Non-pigmented ciliary epithelial cell (primary cell): ENCODE measurements at regions not wholly inside any gene's neighbourhood (a gene's known extent, or its start where the extent isn't known, plus 50 kb on each side); places are given as distances from the start of the nearest gene placed in this dataset.
A peak's percentile ranks its signal among the peaks of the same experiment; 100 is the strongest.

ENCODE experiments used
- DNase-seq: peaks from one replicate; pipeline ENCODE4 v3.0.0-alpha.2; 2010; ENCODE audit warnings: low read depth

DNA sequence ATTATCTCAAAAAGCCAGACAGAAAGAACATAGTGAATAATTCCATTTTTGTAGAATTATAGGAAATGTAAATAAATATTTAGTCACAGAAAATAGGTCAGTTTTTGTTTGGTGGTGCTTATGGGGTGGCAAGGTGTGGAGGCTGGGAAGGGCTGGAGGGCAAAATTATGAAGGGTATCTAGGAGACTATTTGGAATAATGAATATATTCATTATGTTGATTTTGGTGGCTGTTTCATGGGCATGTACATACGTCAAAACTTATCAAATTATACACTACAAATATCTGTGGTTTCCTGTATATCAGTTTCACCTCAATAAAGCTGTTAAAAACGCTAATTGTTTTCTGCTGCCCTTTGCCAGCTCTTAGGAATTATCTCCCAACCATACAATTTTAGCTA lies 298.7 kb upstream of the GOLIM4 start:
- DNase-seq: no peak

DNA sequence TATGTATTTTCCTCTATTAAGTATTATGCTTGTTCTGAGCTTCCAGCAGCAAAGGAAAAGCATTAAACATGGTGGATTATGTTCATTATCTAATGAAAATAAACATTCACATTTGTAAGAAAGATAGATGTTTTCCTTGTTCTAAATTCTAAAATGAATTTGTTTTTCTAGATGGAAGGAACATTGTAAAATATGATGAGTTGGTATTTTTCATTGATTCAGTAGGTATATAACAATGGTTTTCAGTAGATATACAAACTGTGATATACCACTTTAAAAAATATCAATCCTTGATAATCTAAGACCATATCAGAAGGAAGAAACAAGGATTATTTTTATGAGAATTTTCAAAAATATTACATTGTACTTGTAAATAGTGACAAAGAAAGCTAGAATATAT lies 290.6 kb upstream of the GOLIM4 start:
- DNase-seq: no peak

DNA sequence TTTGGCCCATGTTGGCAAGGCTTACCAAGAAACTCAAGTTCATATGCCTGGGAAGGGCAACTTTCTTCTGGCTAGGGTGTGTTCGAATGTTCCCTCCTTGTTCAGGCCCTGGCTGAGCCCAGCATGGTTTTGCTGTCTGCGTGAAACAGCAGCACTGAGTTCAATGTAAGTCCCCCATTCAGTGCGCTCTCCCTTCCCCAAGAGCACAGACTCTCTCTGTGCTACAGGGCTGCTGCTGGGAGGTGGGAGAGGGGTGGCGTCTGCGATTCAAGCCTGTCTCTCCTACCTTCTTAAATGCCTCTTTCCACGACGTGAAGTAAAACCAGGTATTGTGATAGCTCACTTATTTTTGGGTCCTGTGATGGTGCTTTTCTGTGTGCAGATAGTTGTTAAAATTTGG lies 289.3 kb upstream of the GOLIM4 start:
- no peak for DNase-seq

DNA sequence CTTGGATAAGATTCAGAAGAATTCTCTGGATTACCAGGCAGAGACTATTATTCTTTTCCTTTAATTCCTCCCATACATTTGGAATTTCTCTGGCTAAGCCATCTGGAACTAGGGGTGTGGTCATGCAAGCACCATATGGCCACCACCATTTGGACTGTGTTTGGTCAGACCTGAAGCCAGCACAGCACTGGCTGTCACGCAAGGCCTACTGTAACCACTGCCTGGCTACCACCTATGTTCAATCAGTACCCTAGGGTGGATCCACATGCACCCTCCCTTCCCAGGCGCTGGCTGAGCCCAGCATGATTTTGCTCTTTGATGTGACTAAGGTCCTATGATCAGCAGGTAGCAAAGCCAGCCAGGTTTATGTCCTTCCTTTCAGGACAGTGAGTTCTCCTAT lies 287.8 kb upstream of the GOLIM4 start:
- DNase-seq: no peak

DNA sequence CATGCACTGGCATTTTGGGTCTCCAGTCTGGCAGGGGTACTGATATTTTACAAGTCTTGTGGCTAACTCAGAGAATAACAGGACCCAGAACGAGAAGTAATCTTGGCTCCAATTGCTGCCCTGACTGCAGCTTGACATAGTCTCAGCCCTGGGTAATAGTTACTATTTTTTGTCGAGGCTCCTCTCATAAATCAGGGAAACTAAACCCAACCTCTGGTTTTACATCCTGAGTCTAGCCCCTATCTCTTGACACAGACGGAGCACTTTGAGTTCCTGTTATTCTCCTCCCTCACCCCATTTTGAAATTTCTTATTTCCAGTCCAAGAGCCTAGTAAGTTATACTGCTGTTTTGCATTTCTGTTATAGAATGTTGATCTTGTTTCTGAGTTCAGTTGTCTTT lies 276.1 kb upstream of the GOLIM4 start:
- no peak for DNase-seq

DNA sequence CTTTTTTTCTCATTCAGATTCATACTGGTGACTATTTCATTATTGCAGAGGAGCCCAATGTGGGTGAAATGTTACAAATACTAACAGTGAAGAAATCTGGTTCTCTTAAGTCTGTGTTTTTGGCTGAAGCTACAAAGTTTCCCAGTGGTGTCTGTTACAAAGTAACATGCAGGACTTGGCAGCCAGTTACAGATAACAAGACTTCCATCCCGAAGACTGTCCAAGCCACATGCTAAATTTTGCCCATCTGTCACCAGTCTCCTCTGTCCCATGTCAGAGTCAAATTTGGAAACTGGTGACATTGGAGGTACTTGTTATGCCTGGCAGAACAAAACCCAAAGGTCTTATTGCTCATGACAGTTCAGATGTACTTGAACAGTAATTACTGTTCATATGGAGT lies 269.2 kb upstream of the GOLIM4 start:
- DNase-seq: no peak

DNA sequence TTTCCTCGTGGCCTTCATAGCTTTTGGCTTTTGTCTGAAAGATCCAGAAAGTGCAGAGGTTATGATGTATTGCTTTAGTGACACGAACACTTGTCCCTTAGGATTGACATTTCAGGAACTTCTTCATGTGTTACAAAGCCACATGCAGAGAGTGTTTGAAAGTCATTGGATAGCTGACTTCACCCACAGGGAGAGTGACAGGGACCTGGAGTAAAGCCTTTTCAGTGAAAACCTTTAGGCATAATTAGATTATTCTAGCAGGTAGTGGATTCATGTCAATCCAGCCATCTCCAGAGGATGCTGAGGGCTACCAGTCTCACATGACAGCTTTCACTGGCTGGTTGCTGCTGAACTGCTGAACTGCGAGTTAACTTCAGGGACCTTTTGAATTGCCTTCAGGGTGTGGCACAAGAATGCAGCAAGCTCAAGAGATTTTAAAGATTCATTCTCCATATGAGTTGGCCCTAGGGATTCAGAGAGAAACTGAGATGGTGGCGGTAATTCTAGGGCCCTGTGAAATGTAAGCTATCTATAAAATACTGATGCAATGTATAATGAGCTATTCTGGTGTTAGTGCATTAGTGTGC lies 267.0 kb upstream of the GOLIM4 start:
- no peak for DNase-seq

DNA sequence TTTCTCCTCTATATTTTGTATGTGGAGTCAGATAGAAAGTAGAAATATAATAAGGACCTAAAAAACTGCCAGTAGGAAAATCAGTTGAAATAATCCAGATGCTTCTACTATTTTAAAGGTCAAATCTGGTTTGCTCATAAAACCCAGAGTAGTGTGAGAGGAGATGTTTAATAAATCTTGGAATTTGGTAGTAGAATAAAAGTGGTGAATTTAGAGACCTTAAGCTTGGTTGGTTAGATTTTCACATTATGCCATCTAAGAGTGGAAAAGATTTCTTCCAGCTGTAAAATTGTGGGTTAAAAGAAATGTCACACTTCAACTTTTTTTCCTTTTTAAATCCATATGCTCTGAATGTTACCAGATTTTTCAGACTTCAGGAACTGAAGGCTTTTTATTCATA lies 266.4 kb upstream of the GOLIM4 start:
- no peak for DNase-seq

DNA sequence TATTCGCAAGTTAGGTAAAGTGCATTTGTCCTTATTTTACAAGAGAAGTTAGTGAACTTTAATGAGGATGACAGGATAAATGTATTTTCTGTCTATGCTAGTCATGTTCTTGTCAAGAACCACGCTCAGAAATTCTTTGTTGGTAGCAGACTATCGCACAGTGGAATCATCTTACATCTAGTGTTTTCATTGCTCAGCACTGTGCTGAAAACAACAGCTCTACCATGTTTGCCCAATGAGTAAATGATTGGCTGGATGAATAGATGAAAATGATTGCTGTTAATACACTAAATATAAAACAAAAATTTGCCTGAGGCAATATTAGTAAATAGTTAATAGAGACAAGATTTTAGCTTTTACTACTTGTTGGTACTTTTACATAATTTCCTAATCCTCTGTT lies 265.3 kb upstream of the GOLIM4 start:
- no peak for DNase-seq

DNA sequence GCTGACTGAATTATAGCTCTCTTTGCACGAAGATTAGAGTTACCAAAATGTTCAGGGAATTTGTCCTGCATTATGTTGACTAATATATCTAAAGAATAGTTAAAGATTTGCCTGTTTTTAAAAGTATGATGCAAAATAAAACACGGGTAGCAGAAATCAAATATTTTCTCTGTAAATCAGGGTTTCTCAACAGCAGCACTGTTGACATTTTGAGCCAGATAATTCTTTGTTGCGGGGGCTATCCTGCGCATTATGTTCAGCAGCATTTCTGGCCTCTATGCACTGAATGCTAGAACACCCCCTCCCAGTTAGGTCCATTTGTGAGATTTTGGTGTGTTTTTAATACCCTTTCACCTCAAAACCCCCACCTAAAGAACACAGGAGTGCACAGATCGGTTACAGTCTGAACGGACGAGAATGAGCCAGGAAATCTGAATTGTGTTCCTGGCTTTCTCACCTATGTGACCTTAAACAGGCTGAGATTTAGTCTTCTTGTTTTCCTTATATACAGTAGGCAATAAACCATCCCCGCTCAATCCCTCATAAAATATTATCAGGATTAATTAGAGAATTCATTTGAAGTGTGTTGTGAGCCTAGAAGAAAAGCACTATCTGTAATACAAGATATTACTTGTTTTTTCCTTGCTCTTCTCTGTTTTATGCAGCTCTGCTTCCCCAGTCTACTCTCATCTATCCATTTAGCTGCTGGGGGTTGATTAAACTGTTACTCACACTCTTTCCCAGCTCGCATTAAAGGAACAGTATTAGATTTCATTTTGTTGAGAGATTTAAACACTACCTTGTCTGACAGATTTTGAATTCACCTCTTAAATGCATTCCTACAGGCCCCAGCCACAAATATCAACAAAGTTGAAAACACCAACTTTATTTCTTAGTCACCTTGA lies 247.5 kb upstream of the GOLIM4 start:
- no peak for DNase-seq

DNA sequence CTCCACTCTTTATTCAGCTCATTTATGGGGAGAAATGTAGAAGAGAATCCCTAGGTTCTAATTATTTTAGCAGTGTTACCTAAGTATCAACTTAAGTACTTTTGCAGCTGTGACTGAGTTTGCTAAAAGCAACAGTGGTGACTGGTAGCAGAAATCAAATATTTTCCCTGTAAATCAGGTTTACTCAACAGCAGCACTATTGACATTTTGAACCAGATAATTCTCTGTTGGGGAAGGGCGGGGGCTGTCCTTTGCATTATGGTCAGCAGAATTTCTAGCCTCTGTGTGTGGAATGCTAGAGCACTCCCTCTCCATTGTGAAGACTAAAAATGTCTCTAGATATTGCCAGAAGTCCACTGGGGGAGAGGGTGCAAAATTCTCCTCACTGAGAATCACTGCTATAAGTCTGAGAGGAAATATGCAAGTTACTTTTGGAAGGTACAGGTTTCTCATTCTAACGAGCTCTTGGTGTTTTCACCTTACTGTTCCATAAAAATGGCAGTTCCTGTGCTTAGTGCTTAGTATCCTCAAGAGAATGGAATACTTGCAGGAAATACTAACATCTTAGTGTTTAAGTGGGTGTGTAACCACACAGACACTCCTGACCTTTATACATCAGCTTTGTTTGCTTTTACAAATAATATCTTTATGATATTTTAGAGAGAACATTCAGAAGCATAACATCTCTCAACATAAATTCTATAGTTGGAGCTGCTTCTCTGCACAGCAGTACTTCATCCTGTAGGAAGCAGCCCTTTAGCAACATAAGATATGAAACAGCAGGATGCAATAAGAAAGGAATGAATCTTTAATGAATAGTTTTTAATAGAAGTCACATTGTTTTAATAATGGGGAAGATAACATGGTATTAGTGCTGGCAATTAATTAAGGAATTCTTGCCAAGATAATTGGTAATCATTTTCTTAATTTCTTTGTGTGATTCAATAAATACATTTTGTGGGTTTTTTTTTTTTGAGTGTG lies 246.5 kb upstream of the GOLIM4 start:
- DNase-seq: no peak

DNA sequence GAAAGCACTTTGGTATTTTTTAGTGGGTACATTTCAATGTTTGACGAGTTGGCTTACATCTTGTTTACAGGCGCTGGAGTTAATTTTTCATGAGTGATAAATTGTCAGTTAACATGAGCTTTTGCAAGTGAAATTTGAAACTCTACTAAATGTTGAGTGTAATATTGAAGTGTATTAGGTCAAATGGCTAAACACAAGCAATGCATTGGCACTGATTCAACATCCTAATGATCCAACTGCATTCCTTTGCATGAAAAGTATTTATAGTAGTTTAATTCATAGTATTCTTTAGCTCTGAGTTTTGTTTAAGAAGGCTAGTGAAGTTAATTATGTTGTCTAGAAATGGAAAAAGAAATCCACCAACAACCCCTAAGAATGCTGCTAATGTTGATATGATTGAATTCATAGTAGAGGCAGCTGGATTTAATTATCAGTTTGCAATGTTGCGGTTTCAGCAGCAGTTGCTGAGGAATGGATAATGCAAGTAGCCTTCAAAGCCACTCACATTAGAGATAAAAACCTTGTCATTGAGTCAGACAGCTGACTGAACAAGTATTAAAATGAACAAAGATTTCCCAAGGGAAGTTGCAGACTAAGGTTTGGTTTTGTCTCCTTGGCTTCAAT lies 245.6 kb upstream of the GOLIM4 start:
- DNase-seq: peak; percentile 50

DNA sequence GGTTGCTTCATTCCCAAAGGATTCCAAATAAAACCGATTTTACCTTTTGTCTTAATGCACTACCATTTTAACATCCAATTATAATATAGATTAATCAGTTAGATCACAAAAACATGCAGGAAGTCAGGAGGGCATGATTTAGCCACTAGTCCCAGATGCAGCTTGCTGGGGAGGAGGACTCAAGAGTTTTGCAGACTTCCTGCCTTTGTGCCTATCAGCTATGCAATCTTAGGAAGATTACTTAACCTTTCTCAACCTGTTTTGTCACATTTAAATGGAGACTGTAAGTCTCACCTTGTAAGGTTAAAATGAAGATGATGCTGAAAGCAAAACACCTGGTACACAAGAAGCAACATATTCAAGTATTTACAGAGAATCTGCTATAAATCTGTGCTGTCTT lies 242.4 kb upstream of the GOLIM4 start:
- DNase-seq: no peak

DNA sequence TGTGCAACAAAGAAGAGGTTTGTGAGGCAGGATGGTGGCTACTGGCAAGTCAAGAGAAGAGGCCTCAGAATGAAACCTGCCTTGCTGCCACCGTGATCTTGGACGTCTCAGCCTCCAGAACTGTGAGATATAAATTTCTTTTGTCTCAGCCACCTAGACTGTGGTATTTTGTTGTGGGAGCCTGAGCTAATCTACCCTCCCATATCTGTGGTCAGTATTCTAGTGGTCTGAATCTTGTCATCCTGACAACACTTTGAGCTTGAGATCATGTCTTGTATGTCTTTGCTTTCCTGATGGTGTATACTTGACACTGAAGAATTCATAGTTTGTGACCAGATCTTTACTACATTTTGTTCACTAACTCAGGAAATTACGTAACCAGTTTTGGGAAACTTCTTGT lies 240.6 kb upstream of the GOLIM4 start:
- DNase-seq: no peak

DNA sequence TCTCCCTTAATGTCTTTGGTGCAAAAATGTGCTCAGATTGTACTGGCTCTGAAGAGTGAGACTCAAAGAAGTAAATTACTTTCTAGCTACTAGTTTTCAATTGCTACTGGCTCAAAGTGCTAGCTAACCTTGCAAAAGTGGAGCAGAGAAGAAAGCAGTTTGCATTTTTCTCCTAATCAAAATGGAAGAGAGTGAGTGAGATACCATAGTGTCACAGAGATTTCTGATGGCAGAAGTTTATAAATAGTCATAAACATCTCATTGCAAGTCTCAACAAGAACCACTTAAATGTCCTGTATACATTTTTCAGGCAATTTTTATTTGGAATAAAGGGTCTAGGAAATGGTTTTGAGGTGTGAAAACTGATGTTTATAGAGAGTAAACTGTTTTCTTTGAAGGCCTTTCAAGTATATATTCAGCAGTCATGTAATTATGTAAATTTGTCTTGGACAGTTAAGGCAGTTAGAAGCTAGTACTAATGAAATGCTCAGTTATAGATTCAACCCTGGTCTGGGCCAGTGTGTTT lies 237.7 kb upstream of the GOLIM4 start:
- no peak for DNase-seq

DNA sequence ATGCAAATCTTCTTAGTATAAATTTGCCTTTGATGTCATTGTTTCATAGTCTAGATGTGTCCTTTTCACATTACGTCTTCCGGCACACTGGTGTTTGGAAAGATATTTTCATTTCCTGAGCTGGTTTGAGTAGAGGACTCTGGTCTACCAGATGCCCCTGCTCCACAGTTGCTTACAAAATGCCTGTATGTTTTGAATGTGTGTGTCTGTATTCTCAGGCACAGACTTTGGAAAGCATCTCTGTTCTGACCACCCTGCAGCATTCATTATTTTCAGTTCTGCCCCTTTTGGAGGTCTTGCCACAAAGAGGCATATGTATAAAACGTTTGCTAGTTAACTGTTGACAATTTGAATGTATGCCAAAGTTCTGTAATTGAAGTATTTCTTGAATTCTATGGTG lies 236.0 kb upstream of the GOLIM4 start:
- DNase-seq: no peak

DNA sequence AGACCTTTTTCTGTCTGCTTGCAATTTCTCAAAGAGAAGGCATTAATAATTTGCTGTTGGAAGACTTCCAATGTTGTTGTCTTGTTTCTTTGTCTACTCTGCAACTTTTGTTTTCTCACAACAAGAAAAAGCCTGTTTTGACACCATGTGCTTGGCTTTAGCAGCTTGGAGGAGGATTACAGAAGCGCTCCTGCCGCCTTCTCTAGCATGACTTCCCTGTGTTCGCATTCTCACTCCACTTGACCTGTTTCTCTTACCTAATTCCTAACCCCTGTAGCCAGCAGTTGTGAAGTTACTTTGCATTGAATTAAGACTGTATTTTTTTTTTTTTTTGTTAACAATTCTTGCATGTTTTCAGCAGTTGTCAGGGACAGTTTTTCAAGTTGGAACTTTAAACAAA lies 235.3 kb upstream of the GOLIM4 start:
- no peak for DNase-seq

DNA sequence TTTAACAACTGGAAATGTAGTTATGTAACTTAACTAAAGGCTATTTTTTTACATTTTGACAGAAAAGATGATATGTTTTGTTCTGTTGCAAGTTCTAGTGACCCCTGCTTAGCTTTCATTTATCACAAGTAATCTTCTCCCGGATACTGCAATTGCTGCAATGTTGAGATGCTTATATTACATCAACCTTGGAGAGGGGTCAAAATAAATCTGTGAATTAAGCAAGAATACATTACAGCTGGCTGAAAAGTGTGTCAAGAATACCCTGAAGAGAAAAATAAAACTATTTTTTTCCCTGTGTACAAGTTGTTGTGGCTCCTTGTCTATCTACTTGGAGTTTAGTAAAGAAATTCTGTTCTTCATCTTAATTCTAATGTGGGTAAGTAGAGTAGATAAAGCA lies 232.1 kb upstream of the GOLIM4 start:
- DNase-seq: no peak

DNA sequence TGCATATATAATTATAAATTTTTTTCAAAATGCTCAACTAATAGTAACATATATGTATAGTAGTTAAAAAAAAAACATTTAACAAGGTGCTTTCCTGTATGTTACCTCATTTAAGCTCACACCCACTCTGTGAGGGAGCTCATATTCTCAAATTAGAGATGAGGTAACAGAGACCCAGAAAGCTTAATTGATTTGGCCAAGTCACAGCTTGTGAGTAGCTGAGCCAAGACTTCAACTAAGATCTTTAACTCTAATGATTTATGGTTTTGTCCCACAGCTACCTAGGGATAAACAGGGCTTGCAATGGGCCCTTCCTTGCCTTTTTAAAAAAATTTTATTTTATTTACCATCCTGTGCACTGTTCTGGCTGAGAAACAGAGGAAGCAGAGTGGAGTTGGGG lies 230.0 kb upstream of the GOLIM4 start:
- DNase-seq: no peak

DNA sequence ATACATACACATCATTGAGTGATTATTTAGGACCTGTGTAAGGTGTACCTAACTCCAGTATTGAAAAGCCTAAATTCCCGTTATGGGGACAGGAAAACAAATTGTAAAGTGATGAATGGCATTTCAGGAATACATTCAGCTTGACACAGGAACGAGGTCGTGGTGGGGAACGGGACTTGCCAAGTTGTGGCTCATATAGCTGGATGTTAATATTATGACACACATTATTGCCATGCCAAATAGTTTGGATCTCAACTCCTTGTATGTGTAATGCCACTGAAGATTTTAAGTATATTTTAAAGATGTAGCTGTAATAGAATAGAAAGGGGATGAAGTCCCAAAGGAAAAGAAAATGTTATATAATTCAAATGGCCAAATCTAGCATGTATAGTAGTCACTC lies 227.2 kb upstream of the GOLIM4 start:
- DNase-seq: no peak

DNA sequence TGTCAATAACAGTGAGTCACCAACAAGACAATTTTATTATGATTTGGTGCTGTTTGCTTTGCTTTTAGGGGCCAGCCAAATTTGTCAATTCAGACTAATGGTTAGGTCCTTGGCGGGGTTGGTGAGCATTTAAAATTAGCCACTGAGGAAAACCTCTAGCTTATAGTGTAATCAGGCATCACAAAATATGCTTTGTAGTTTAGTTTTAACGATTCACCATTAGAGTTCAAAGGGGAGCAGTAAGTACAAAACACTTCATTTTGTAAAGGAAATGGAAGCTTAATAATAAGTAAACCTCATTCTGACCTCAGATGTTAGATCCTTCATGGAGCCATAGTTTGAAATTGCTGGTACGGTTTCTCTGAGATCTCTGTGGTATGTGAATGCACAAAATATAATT lies 218.4 kb upstream of the GOLIM4 start:
- DNase-seq: no peak

DNA sequence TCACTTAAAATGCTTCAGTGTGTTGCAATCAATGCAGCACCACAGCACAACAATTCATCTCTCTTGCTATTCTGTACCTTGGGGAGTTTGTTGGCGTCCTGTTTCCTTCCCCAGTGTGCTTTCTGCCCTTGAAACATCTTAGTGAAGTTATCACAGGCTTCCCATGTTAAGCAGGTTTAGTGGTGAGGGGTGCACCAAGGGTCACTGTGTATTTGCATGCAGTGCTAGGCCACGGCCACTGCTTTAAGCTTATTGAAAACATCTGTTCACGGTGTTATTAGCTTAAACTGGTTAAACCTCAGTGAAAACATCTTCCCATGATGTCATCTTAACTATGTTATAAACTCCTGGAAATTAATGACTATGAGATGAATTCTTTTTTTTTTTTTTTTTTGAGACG lies 217.3 kb upstream of the GOLIM4 start:
- no peak for DNase-seq
